OCI-LY7 (cell line): ENCODE measurements at regions not wholly inside any gene's neighbourhood (a gene's known extent, or its start where the extent isn't known, plus 50 kb on each side); places are given as distances from the start of the nearest gene placed in this dataset.

Experiments used
- BruUV-seq: library from RNA; stranded (reverse); fragments of 400-500 nt; replicated peaks from 2 replicates; lab custom pipeline; 2021; lab: Mats Ljungman, UMichigan
- CTCF ChIA-PET: fragments of 300-600 bp; sonication (Branson Sonifier 250); formaldehyde crosslinking; loops from one replicate; lab custom pipeline; 2022; ENCODE audit warnings: antibody characterized with exemption; ENCODE audit not compliant: unreplicated experiment; lab: Charles Lee
- POLR2A ChIA-PET: fragments of 300-600 bp; sonication (Branson Sonifier 250); formaldehyde crosslinking; loops from one replicate; lab custom pipeline; 2022; ENCODE audit warnings: antibody characterized with exemption; lab: Charles Lee
- DNase-seq: peaks from one replicate; pipeline ENCODE4 v3.0.0-alpha.2; 2015; ENCODE audit warnings: low spot score
- H2AFZ ChIP-seq: fragments of 200-600 bp; sonication (generic), shearing (Covaris generic); 2 replicates; pipeline ENCODE4 v1.6.1; 2014; ENCODE audit warnings: mild to moderate bottlenecking, antibody characterized with exemption, low read length, moderate library complexity
- H3K27ac ChIP-seq: fragments of 200-600 bp; sonication (generic); 2 replicates; pipeline ENCODE4 v1.5.1; 2014; ENCODE audit warnings: mixed run types, low read depth, mild to moderate bottlenecking, moderate library complexity, low read length, inconsistent platforms; ENCODE audit not compliant: poor library complexity, severe bottlenecking
- H3K36me3 ChIP-seq: fragments of 200-600 bp; sonication (generic); 2 replicates; pipeline ENCODE4 v1.6.1; 2014; ENCODE audit warnings: mild to moderate bottlenecking, antibody characterized with exemption, low read length, moderate library complexity, mixed read lengths; ENCODE audit not compliant: insufficient read depth
- H3K4me1 ChIP-seq: fragments of 200-600 bp; sonication (generic); 2 replicates; pipeline ENCODE4 v1.5.1; 2014; ENCODE audit warnings: mild to moderate bottlenecking, low read length; ENCODE audit not compliant: insufficient read depth, poor library complexity, severe bottlenecking
- H3K4me2 ChIP-seq: fragments of 200-600 bp; sonication (generic); 2 replicates; pipeline ENCODE4 v1.6.1; 2014; ENCODE audit warnings: mild to moderate bottlenecking, low read length
- H3K4me3 ChIP-seq: fragments of 200-600 bp; sonication (generic); 2 replicates; pipeline ENCODE4 v1.5.1; 2014; ENCODE audit warnings: mild to moderate bottlenecking, low read depth, low read length; ENCODE audit not compliant: poor library complexity, severe bottlenecking
- H3K79me2 ChIP-seq: fragments of 200-600 bp; sonication (generic); 2 replicates; pipeline ENCODE4 v1.6.1; 2016; ENCODE audit warnings: low read depth, mild to moderate bottlenecking, low read length, moderate library complexity, mixed read lengths; ENCODE audit not compliant: insufficient read depth
- H3K9me2 ChIP-seq: fragments of 200-600 bp; sonication (generic); 2 replicates; pipeline ENCODE4 v1.6.1; 2016; ENCODE audit warnings: mild to moderate bottlenecking, low read length, mixed read lengths; ENCODE audit not compliant: insufficient read depth
- H3K9me3 ChIP-seq: fragments of 200-600 bp; sonication (generic); 2 replicates; pipeline ENCODE4 v1.6.1; 2014; ENCODE audit warnings: mild to moderate bottlenecking, mixed run types, low read length, mixed read lengths
- H4K20me1 ChIP-seq: fragments of 200-600 bp; sonication (generic); 2 replicates; pipeline ENCODE4 v1.6.1; 2014; ENCODE audit warnings: mild to moderate bottlenecking, antibody characterized with exemption, low read length, moderate library complexity, mixed read lengths; ENCODE audit not compliant: insufficient read depth
- CTCF ChIP-seq: fragments of 200-600 bp; sonication (generic); conservative IDR thresholded peaks from 2 replicates; pipeline ENCODE4 v1.5.1; 2014; ENCODE audit warnings: mild to moderate bottlenecking, antibody characterized with exemption, low read length, moderate library complexity, mixed read lengths
- EZH2phosphoT487 ChIP-seq: fragments of 200-600 bp; sonication (generic); IDR thresholded peaks from 2 replicates; pipeline ENCODE4 v1.6.1; 2018; ENCODE audit warnings: low read depth, borderline replicate concordance, mild to moderate bottlenecking, mixed run types, antibody characterized with exemption, low read length, moderate library complexity, mixed read lengths
- intact Hi-C: fragments of 100-400 bp; cut with micrococcal nuclease; formaldehyde crosslinking; loops from one replicate; pipeline ENCODE4 v1.10.0; 2022; ENCODE audit not compliant: unreplicated experiment

DNA sequence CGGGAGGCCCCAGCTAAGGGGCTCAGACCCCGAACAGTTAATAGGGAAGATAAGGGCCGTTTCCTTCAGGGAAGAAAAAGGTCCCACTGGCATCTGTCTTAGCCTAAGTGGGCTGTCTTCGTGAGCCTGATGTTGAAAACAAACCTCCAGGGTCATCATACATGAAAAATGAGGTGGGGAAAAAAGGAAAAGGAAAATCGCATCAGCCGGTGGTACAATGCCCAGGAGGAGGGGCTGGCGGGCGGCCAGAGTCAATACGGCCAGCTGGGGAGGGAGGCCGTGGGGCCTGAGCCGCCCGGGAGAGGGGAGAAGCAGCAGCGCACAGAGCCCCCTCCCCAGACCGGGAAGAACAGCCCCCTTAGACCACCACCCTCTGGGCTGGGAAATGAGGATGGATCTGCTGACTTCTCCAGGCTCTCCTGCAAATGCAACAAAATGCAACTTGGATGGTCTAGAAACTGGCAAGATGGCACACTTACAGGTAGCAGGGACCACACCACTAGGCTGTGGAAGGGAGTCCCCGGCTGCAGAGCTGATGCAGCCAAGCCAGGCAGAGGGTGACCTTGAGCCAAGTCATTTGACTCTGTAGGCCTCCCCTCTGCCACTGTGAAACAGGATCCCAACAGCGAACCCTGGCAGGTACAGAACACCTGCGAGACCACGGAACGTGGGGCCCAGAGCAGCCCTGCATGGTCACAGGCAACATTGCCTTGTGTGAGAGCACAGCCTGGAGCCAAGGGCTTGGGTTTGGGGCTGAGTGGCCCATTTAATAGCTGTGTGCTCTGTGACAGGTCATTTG lies 448.5 kb downstream of the SOX9 start:
- H3K4me3 ChIP-seq, result no peak overlapping the region
- CTCF ChIA-PET, result no interaction called here
- intact Hi-C loops, result loop anchor here (10.0 kb wide), 1 partner anchor 685 kb away; no protein-coding TSS in a partner anchor

GRCh38 chr17:72571813-72572396 lies 451.1 kb downstream of the SOX9 start:
- H3K4me2 ChIP-seq, result no peak overlapping the region
- CTCF ChIA-PET, result no interaction called here
- no TSS peak for BruUV-seq
- intact Hi-C loops, result no loop called here
- H3K27ac ChIP-seq, result no peak overlapping the region
- H3K9me3 ChIP-seq, result no peaks in the 10 kb centered on the region
- H4K20me1 ChIP-seq, result no peaks in the 10 kb centered on the region
- H2AFZ ChIP-seq, result no peak overlapping the region
- H3K9me2 ChIP-seq, result no peaks in the 10 kb centered on the region
- no peak overlapping the region for H3K4me3 ChIP-seq
- DNase-seq, result no peak
- H3K4me1 ChIP-seq, result no peaks in the 10 kb centered on the region
- H3K79me2 ChIP-seq, result no peaks in the 10 kb centered on the region
- POLR2A ChIA-PET, result no interaction called here
- TF ChIP-seq CTCF, result no peak
- no peak for TF ChIP-seq EZH2phosphoT487
- no peaks in the 10 kb centered on the region for H3K36me3 ChIP-seq

More for the DNA sequence above, 448.5 kb downstream of the SOX9 start:
- Histone ChIP-seq H3K36me3 (no peaks in the 10 kb centered on the region), H2AFZ (no peak overlapping the region), H3K4me1 (no peaks in the 10 kb centered on the region), H4K20me1 (no peaks in the 10 kb centered on the region), H3K27ac (no peak overlapping the region), H3K9me2 (no peaks in the 10 kb centered on the region), H3K79me2 (no peaks in the 10 kb centered on the region), H3K4me2 (no peak overlapping the region), H3K9me3 (no peaks in the 10 kb centered on the region)
- POLR2A ChIA-PET, result no interaction called here
- DNase-seq, result no peak
- no TSS peak for BruUV-seq
- TF ChIP-seq EZH2phosphoT487 (no peak), CTCF (no peak)
